HepG2 (cell line): ENCODE measurements at regions not wholly inside any gene's neighbourhood (a gene's known extent, or its start where the extent isn't known, plus 50 kb on each side); places are given as distances from the start of the nearest gene placed in this dataset.

Experiments used
- ATAC-seq: fragments of 200-7000 bp; cut with Tn5 transposase; 3 replicates; pipeline ENCODE4 v1.9.1; 2020; ENCODE audit warnings: mild to moderate bottlenecking, moderate library complexity
- BruUV-seq: library from RNA; stranded (reverse); fragments of 400-500 nt; replicated peaks from 2 replicates; lab custom pipeline; 2021; lab: Mats Ljungman, UMichigan
- CTCF ChIA-PET: fragments of 300-600 bp; formaldehyde crosslinking; extraction: SDS; loops from one replicate; lab custom pipeline; 2021; ENCODE audit warnings: low total read pairs, inconsistent platforms, low intra/inter-chr PET ratio; lab: Yijun Ruan, JAX
- POLR2A ChIA-PET: fragments of 350-600 bp; sonication (Branson Sonifier 250); formaldehyde crosslinking; loops from one replicate; lab custom pipeline; 2020; ENCODE audit warnings: antibody characterized with exemption, inconsistent platforms; lab: Yijun Ruan, JAX
- DNase-seq: peaks from one replicate; pipeline ENCODE4 v3.0.0-alpha.2; 2015; ENCODE audit warnings: low spot score
- FAIRE-seq: peaks from 3 replicates; lab custom pipeline; 2011; peaks lifted over from hg19 to GRCh38; lab: Jason Lieb, UNC
- H2AFZ ChIP-seq: one replicate; pipeline ENCODE4 v1.6.1; 2011; ENCODE audit warnings: low read length, inconsistent platforms
- H3K27ac ChIP-seq: fragments of 300-600 bp; 3 replicates; pipeline ENCODE4 v1.8.0; 2011; ENCODE audit warnings: mixed run types, mild to moderate bottlenecking, mixed read lengths, low read length, inconsistent platforms; ENCODE audit not compliant: insufficient read depth; ENCODE audit errors: extremely low read length
- H3K27me3 ChIP-seq, 2 experiments: fragments of 200-600 bp in 1 of 2; 2 replicates in 1 of 2; 3 replicates in 1 of 2; pipeline versions ENCODE4 v1.6.0 to v1.8.0; 2011; ENCODE audit warnings: low read length in 2 of 2, mild to moderate bottlenecking in 2 of 2, moderate library complexity in 2 of 2, inconsistent platforms in 1 of 2; ENCODE audit not compliant: insufficient read depth in 2 of 2, control insufficient read depth in 1 of 2
- H3K36me3 ChIP-seq, 2 experiments: fragments of 200-600 bp in 1 of 2; replicated peaks in 1 of 2; 2 replicates in 1 of 2; 3 replicates in 1 of 2; pipeline versions ENCODE4 v1.5.1 to v1.8.0; 2011; ENCODE audit warnings: low read length in 2 of 2, inconsistent platforms in 1 of 2; ENCODE audit not compliant: insufficient read depth in 2 of 2, control insufficient read depth in 1 of 2
- H3K4me1 ChIP-seq: 2 replicates; pipeline ENCODE4 v1.5.1; 2012; ENCODE audit warnings: low read length, inconsistent platforms; ENCODE audit not compliant: insufficient read depth
- H3K4me2 ChIP-seq: 2 replicates; pipeline ENCODE4 v1.6.0; 2011; ENCODE audit warnings: low read depth, low read length, inconsistent platforms
- H3K4me3 ChIP-seq, 3 experiments: fragments of 200-600 bp in 1 of 3; sonication (generic), shearing (Covaris generic) in 1 of 3; replicated peaks in 1 of 3; 2 replicates each; pipeline ENCODE4 v1.5.1; 2011 to 2016; ENCODE audit warnings: low read length in 3 of 3, inconsistent platforms in 2 of 3, low read depth in 2 of 3, mild to moderate bottlenecking in 2 of 3, control low read depth in 1 of 3, mixed read lengths in 1 of 3; ENCODE audit not compliant: insufficient read depth in 1 of 3
- H3K79me2 ChIP-seq: one replicate; pipeline ENCODE4 v1.6.1; 2011; ENCODE audit warnings: low read length, inconsistent platforms; ENCODE audit not compliant: insufficient read depth
- H3K9ac ChIP-seq: 2 replicates; pipeline ENCODE4 v1.6.0; 2011; ENCODE audit warnings: mild to moderate bottlenecking, low read depth, low read length, inconsistent platforms; ENCODE audit not compliant: insufficient read depth
- H3K9me3 ChIP-seq: 2 replicates; pipeline ENCODE4 v1.5.1; 2012; ENCODE audit warnings: mild to moderate bottlenecking, low read length
- H4K20me1 ChIP-seq: 2 replicates; pipeline ENCODE4 v1.6.0; 2011; ENCODE audit warnings: inconsistent platforms, mild to moderate bottlenecking, low read length, moderate library complexity; ENCODE audit not compliant: insufficient read depth
- AHR ChIP-seq: IDR thresholded peaks from 2 replicates; pipeline ENCODE4 v1.6.1; 2018; ENCODE audit warnings: missing genetic modification reagents, missing compliant biosample characterization
- BRF2 ChIP-seq: sonication (generic); formaldehyde crosslinking; IDR thresholded peaks from 2 replicates; pipeline ENCODE4 v1.8.1; 2022; ENCODE audit warnings: mild to moderate bottlenecking, missing genetic modification reagents
- CBX1 ChIP-seq: IDR thresholded peaks from one replicate; pipeline ENCODE4 v1.6.1; 2016; ENCODE audit warnings: antibody characterized with exemption, low read depth
- CBX2 ChIP-seq, 2 experiments: fragments of 200-600 bp in 1 of 2; sonication (generic); formaldehyde crosslinking in 1 of 2; IDR thresholded peaks; 2 replicates each; pipeline versions ENCODE4 v1.7.0 to v1.8.1; 2018 to 2022; ENCODE audit warnings: low read depth in 2 of 2, low read length in 1 of 2, mild to moderate bottlenecking in 1 of 2, missing genetic modification reagents in 1 of 2
- ETV5 ChIP-seq: IDR thresholded peaks from 2 replicates; pipeline ENCODE4 v1.6.1; 2018; ENCODE audit warnings: missing biosample characterization, missing genetic modification reagents, inconsistent platforms, borderline replicate concordance
- GATA4 ChIP-seq: sonication (generic); IDR thresholded peaks from 2 replicates; pipeline ENCODE4 v1.6.1; 2016; ENCODE audit warnings: antibody characterized with exemption, low read depth, borderline replicate concordance
- KLF6 ChIP-seq: IDR thresholded peaks from 2 replicates; pipeline ENCODE4 v1.8.0; 2016; ENCODE audit warnings: missing biosample characterization, missing genetic modification reagents
- TCF7L2 ChIP-seq: IDR thresholded peaks from 2 replicates; pipeline ENCODE4 v1.6.1; 2011; ENCODE audit warnings: mild to moderate bottlenecking, low read depth, low read length, moderate library complexity
- ZBTB14 ChIP-seq: sonication (generic); formaldehyde crosslinking; IDR thresholded peaks from 2 replicates; pipeline ENCODE4 v1.4.0; 2020; ENCODE audit warnings: missing genetic modification reagents
- ZFP90 ChIP-seq: sonication (generic); formaldehyde crosslinking; IDR thresholded peaks from 2 replicates; pipeline ENCODE4 v1.8.0; 2022; ENCODE audit warnings: missing genetic modification reagents, mild to moderate bottlenecking, inconsistent platforms, borderline replicate concordance
- ZKSCAN8 ChIP-seq: IDR thresholded peaks from 2 replicates; pipeline ENCODE4 v1.6.1; 2016; ENCODE audit warnings: borderline replicate concordance, missing genetic modification reagents, missing compliant biosample characterization
- ZMYM4 ChIP-seq: sonication (generic); formaldehyde crosslinking; IDR thresholded peaks from 2 replicates; pipeline ENCODE4 v1.8.1; 2023; ENCODE audit warnings: mild to moderate bottlenecking, missing genetic modification reagents
- ZNF12 ChIP-seq: sonication (generic); formaldehyde crosslinking; IDR thresholded peaks from 2 replicates; pipeline ENCODE4 v1.5.0; 2020; ENCODE audit warnings: missing genetic modification reagents
- ZNF230 ChIP-seq: sonication (generic); formaldehyde crosslinking; IDR thresholded peaks from 2 replicates; pipeline ENCODE4 v1.4.0; 2020; ENCODE audit warnings: mild to moderate bottlenecking, missing genetic modification reagents
- ZNF335 ChIP-seq: sonication (generic); formaldehyde crosslinking; IDR thresholded peaks from 2 replicates; pipeline ENCODE4 v1.4.0; 2020; ENCODE audit warnings: missing genetic modification reagents
- ZNF563 ChIP-seq: sonication (generic); formaldehyde crosslinking; IDR thresholded peaks from 2 replicates; pipeline ENCODE4 v1.8.0; 2022; ENCODE audit warnings: mild to moderate bottlenecking, moderate library complexity, missing genetic modification reagents
- ZNF737 ChIP-seq: sonication (generic); formaldehyde crosslinking; IDR thresholded peaks from 2 replicates; pipeline ENCODE4 v1.5.0; 2020; ENCODE audit warnings: missing genetic modification reagents, mild to moderate bottlenecking, borderline replicate concordance
- ZSCAN21 ChIP-seq: sonication (generic); formaldehyde crosslinking; IDR thresholded peaks from 2 replicates; pipeline ENCODE4 v1.8.0; 2022; ENCODE audit warnings: mild to moderate bottlenecking, missing genetic modification reagents, moderate library complexity, borderline replicate concordance
- ZUFSP ChIP-seq: sonication (generic); formaldehyde crosslinking; IDR thresholded peaks from 2 replicates; pipeline ENCODE4 v1.9.0; 2021; ENCODE audit warnings: missing genetic modification reagents, mild to moderate bottlenecking, borderline replicate concordance
- WGBS: methylation state at CpG from one replicate; pipeline ENCODE4 v1.1.6; 2017; ENCODE audit warnings: low lambda C conversion rate; 5-methylcytosine and 5-hydroxymethylcytosine counted together
- in situ Hi-C: cut with HindIII; loops from 2 replicates; pipeline ENCODE4 v1.10.0; 2017; ENCODE audit warnings: low pct_unique_long_range_greater_than_20kb; ENCODE audit not compliant: extremely low pct_ligation_motif_present
- intact Hi-C: fragments of 100-400 bp; cut with micrococcal nuclease; formaldehyde crosslinking; loops from one replicate; pipeline ENCODE4 v1.10.0; 2022; ENCODE audit not compliant: unreplicated experiment

- Histone ChIP-seq H3K36me3 (no peaks in the 10 kb centered on the region), H2AFZ (no peak overlapping the region), H3K9ac (no peak overlapping the region), H3K79me2 (no peaks in the 10 kb centered on the region), H3K4me3 (no peak overlapping the region), H4K20me1 (no peaks in the 10 kb centered on the region), H3K4me2 (no peak overlapping the region), H3K4me1 (no peaks in the 10 kb centered on the region), H3K27ac (no peak overlapping the region), H3K9me3 (no peaks in the 10 kb centered on the region), H3K27me3 (no peaks in the 10 kb centered on the region)
- POLR2A ChIA-PET, result no interaction called here
- 8% methylated on average over 2 of the region's 2 CpGs for WGBS
- no peak for ATAC-seq
- CTCF ChIA-PET, result no interaction called here
- intact Hi-C loops, result no loop called here
- TF ChIP-seq ZMYM4 (no peak), ZSCAN21 (CRISPR knock-in tag) (no peak), TCF7L2 (no peak), ZNF12 (CRISPR knock-in tag) (no peak), ZKSCAN8 (CRISPR knock-in tag) (no peak), CBX2 (IDR thresholded peaks at IDR 0.05; ENCODE audit: low read depth, low read length) (no peak), CBX2 (CRISPR knock-in tag; IDR thresholded peaks at IDR 0.05; ENCODE audit: low read depth) (no peak), CBX1 (no peak), ETV5 (no peak), ZNF737 (CRISPR knock-in tag) (no peak), GATA4 (no peak), ZNF230 (CRISPR knock-in tag) (no peak), BRF2 (CRISPR knock-in tag) (no peak), AHR (no peak), ZBTB14 (CRISPR knock-in tag) (no peak), ZNF335 (no peak), ZFP90 (CRISPR knock-in tag) (no peak), ZUFSP (CRISPR knock-in tag) (no peak), KLF6 (CRISPR knock-in tag) (no peak), ZNF563 (CRISPR knock-in tag) (no peak)
- BruUV-seq, result no TSS peak
- DNase-seq, result no peak
- in situ Hi-C loops, result no loop called here
- FAIRE-seq, result no peak
These were observed 550.8 kb upstream of the TMEM132C start for GRCh38 chr12:127716166-127716565.
